ENCODE measurements at regions not wholly inside any gene's neighbourhood (a gene's known extent, or its start where the extent isn't known, plus 50 kb on each side); places are given as distances from the start of the nearest gene placed in this dataset.
A peak's percentile ranks its signal among the peaks of the same experiment; 100 is the strongest.

DNA sequence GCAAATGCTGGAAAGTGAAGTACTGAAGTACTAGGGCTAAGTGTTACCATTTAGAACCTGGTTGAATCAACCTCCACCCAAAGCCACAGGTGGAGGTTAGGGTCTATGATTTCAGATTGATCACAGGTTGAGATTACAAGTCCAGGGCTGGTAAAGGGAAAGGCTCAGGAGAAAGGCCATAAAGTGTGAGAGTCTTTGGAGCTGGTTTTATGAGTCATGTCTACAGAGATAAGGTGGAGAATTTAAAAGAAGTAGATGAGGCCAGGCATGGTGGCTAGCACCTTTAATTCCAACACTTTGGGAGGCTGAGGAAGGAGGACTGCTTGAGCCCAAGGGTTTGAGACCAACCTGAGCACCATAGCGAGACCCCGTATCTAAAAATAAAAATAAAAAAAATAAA, 221.7 kb upstream of the CDH11 start:
- Mint-ChIP-seq H3K4me3 (no peak overlapping the region), H3K27ac (no peak overlapping the region), H3K9me3 (peaks cover 6% of the 10 kb centered on the region), H3K27me3 (no peaks in the 10 kb centered on the region), H3K4me1 (no peaks in the 10 kb centered on the region), H3K36me3 (no peaks in the 10 kb centered on the region)
- CTCF ChIA-PET, result no interaction called here
- no peak for DNase-seq

DNA sequence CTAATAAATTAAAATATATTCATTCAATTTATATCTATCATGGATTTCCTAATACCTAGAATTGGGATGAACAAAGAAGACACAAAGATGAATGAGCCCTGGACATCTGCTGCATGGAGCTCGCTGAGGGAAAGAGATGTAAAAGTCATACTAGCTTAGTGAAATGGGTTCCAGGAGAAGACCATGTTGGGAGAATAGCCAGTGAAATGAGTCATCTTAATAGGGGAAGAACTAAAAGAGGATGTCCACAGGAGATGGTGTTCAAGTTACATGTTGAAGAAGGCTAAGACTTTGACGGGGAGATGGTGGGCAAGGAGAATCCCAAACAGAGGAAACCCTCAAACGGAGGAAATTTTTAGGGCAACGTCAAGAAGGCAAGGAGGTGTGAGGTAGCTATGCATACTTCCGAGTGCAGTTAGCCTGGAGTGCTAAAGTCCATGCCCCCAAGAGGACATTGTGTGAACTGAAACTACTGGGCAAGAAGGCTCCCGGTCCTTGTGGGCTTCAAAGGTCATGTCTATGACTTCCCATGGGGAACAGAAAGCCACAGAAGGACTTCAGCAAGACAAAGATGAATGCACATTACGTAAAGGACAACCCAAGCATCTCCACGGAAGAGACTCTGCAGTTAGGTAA, 220.5 kb upstream of the CDH11 start:
- H3K4me1 Mint-ChIP-seq, result no peaks in the 10 kb centered on the region
- DNase-seq, result no peak
- H3K36me3 Mint-ChIP-seq, result no peaks in the 10 kb centered on the region
- H3K27me3 Mint-ChIP-seq, result no peaks in the 10 kb centered on the region
- no peak overlapping the region for H3K27ac Mint-ChIP-seq
- H3K4me3 Mint-ChIP-seq, result no peak overlapping the region
- CTCF ChIA-PET, result no interaction called here
- H3K9me3 Mint-ChIP-seq, result peaks cover 5% of the 10 kb centered on the region

DNA sequence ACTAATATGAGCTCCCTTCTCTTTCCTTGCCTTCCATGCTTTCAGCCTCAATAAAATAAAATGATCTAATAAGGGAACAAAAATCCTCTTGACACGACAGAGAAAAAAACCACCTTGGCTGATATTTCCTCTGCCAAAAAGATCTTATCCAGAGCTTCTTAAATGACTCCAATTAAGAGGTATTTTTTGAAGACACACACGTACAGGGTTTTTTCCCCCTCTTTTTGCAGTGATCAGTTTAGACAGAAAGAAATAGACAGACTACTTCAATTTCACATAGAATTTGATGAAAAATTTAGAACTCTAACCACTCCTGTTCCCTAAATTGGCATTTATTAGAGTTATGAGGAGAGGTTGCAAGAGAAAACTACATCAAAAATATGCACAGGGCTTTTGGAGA, 217.2 kb upstream of the CDH11 start:
- no peaks in the 10 kb centered on the region for H3K4me1 Mint-ChIP-seq
- peaks cover 7% of the 10 kb centered on the region for H3K9me3 Mint-ChIP-seq
- H3K4me3 Mint-ChIP-seq, result no peak overlapping the region
- no peaks in the 10 kb centered on the region for H3K27me3 Mint-ChIP-seq
- H3K36me3 Mint-ChIP-seq, result no peaks in the 10 kb centered on the region
- CTCF ChIA-PET, result no interaction called here
- no peak overlapping the region for H3K27ac Mint-ChIP-seq
- no peak for DNase-seq

GRCh38 chr16:65336160-65336559, 214.3 kb upstream of the CDH11 start:
- H3K4me1 Mint-ChIP-seq, result no peaks in the 10 kb centered on the region
- no peaks in the 10 kb centered on the region for H3K27me3 Mint-ChIP-seq
- H3K9me3 Mint-ChIP-seq, result peaks cover 3% of the 10 kb centered on the region
- no peaks in the 10 kb centered on the region for H3K36me3 Mint-ChIP-seq
- CTCF ChIA-PET, result no interaction called here
- no peak for DNase-seq
- H3K4me3 Mint-ChIP-seq, result no peak overlapping the region
- H3K27ac Mint-ChIP-seq, result no peak overlapping the region

DNA sequence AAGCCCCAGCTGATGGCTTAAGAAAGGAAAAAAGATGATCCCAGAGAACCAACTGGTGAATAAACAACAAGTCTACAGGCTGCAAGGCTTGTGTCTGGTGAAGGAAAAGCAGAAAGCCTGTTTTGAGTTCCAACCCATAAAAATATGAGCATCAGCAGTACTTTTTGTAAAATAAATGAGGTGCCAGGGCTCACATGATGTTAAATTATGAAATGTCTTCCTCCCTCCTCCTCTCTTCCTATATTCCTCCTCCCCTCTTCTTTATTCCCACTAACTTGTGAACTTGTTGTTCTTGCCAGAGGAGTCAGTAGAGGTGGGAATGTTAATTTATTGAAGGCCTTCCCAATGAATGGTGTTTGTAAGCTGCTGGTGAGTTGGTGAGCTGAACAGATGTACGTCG, 212.2 kb upstream of the CDH11 start:
- H3K4me3 Mint-ChIP-seq, result no peak overlapping the region
- no peak for DNase-seq
- CTCF ChIA-PET, result no interaction called here
- no peaks in the 10 kb centered on the region for H3K36me3 Mint-ChIP-seq
- peaks cover 3% of the 10 kb centered on the region for H3K9me3 Mint-ChIP-seq
- H3K27ac Mint-ChIP-seq, result no peak overlapping the region
- H3K4me1 Mint-ChIP-seq, result no peaks in the 10 kb centered on the region
- H3K27me3 Mint-ChIP-seq, result no peaks in the 10 kb centered on the region

DNA sequence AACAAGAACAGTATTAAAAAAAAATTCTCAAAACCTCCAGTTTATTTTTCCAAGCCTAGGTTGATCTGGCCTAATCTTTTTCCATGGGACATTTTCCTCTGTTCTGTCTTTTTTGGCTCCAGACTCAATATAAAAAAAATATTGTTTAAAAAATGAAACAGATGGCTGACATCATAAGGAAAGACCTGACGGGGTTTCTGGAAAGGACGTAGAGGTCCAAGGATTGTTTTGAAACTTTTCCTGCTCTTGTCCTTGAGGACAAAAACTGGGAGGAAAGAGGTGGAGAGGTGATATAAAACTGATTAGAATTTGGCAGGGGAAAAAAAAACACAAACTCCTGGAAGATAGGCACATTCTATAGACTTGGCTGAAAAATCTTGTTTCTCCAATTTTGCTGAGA, 211.4 kb upstream of the CDH11 start:
- CTCF ChIA-PET, result no interaction called here

DNA sequence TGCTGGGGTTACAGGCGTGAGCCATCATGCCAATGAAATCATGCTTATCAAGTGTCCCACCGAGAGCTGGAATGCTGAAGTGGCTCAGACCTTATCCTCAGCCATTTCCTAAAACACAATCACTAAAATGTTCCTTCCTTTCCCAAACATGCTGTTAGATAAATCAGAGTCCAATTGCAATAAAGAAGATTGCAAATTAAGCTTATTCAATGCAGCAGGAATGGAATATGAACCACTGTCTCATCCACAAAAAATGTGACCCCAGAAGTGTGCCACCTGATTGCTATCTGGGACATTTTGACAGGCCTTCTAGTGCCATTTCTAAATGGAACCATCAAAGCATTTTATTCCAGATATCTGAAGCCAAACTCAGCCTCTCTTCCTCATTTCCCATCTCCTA, 205.5 kb upstream of the CDH11 start:
- Mint-ChIP-seq H3K4me3 (no peak overlapping the region), H3K36me3 (no peaks in the 10 kb centered on the region), H3K27me3 (no peaks in the 10 kb centered on the region), H3K27ac (no peak overlapping the region), H3K9me3 (peaks cover 2% of the 10 kb centered on the region), H3K4me1 (no peaks in the 10 kb centered on the region)
- CTCF ChIA-PET, result no interaction called here
- DNase-seq, result no peak

More for the DNA sequence above, 211.4 kb upstream of the CDH11 start:
- Mint-ChIP-seq H3K36me3 (no peaks in the 10 kb centered on the region), H3K27me3 (no peaks in the 10 kb centered on the region), H3K4me3 (no peak overlapping the region), H3K27ac (no peak overlapping the region), H3K9me3 (peaks cover 3% of the 10 kb centered on the region), H3K4me1 (no peaks in the 10 kb centered on the region)
- DNase-seq, result no peak

GRCh38 chr16:65323655-65324237, 201.9 kb upstream of the CDH11 start:
- Mint-ChIP-seq H3K27ac (no peak overlapping the region), H3K4me3 (no peak overlapping the region), H3K9me3 (no peaks in the 10 kb centered on the region), H3K36me3 (no peaks in the 10 kb centered on the region), H3K4me1 (no peaks in the 10 kb centered on the region), H3K27me3 (no peaks in the 10 kb centered on the region)
- CTCF ChIA-PET, result no interaction called here
- no peak for DNase-seq

- Mint-ChIP-seq H3K9me3 (peaks cover 5% of the 10 kb centered on the region), H3K27ac (no peak overlapping the region), H3K36me3 (no peaks in the 10 kb centered on the region), H3K4me3 (no peak overlapping the region), H3K27me3 (no peaks in the 10 kb centered on the region), H3K4me1 (no peaks in the 10 kb centered on the region)
- no peak for DNase-seq
- CTCF ChIA-PET, result no interaction called here
Observed at GRCh38 chr16:65319621-65320231, 197.9 kb upstream of the CDH11 start.

DNA sequence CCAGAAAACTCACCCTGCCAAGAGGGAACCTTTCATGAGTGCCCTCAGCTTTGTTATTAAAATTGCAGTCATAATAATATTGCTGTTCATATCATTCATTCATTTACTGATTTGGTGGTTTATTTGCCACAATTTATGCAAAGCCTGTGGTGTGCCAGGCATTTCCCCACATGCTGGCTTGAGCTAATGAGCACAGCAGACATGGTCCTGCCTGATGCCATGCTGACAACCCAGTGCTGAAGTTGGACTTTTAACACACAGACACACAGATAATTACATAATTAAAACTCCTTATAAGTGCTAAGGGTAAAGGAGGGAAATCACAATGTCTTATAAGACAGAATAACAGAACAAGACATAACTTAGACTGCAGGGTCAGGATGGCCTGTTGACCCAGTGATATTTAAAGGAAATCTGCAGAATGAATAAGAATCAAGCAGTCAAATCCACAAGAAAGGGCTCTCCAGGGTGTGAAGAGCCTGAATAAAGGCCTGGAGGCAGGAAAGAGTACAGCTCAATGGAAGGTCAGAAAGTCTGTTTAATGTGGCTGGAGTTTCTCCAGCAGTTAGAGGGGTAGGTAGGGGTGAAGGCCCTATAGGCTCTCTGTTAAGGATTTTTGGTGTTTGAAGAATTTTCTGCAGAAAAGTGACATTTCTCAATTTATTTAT, 196.9 kb upstream of the CDH11 start:
- no peaks in the 10 kb centered on the region for H3K27me3 Mint-ChIP-seq
- peaks cover 5% of the 10 kb centered on the region for H3K9me3 Mint-ChIP-seq
- CTCF ChIA-PET, result no interaction called here
- no peaks in the 10 kb centered on the region for H3K36me3 Mint-ChIP-seq
- H3K4me1 Mint-ChIP-seq, result no peaks in the 10 kb centered on the region
- no peak for DNase-seq
- H3K27ac Mint-ChIP-seq, result no peak overlapping the region
- no peak overlapping the region for H3K4me3 Mint-ChIP-seq

DNA sequence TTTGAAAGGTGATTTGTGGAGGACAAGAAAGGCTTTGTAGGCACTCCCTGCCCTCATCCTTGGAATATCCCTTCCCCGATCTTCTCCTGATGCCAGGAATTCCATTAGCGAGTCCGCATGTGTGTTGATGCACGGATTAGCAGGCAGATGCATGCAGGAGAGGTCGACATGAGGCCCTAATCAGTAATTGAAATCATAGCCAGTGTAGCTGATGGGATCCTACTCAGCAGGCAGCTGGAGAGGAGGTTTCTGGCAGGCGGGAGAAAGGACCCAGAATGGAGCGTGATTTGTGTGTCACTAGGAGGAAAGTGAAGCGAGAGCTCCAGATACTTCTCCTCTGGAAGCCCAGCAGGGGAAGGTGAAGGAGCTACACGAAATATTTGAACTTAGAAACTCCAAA, 196.3 kb upstream of the CDH11 start:
- Mint-ChIP-seq H3K27me3 (no peaks in the 10 kb centered on the region), H3K4me1 (no peaks in the 10 kb centered on the region), H3K36me3 (no peaks in the 10 kb centered on the region), H3K27ac (no peak overlapping the region), H3K4me3 (no peak overlapping the region), H3K9me3 (peaks cover 5% of the 10 kb centered on the region)
- no peak for DNase-seq
- CTCF ChIA-PET, result no interaction called here

DNA sequence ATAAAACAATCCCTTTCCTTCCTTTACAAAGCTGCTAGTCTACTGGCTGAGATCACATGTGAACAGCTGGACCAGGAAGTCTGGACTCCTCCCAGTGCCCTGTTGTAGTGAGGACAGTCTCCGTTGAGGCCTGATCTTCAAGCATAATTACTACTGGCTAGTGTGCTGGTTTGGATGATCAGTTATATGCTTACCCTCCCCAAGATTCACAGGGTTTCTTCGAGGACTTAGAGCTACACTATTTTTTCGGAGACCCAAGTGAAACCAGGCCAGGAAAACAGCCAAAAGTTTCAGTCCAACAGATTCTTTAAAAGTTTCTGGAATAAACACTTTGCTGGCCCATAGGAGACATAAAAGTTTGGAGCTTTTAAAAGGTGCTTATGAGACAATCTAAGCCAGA, 194.9 kb upstream of the CDH11 start:
- Mint-ChIP-seq H3K27ac (no peak overlapping the region), H3K27me3 (no peaks in the 10 kb centered on the region), H3K9me3 (peaks cover 5% of the 10 kb centered on the region), H3K36me3 (no peaks in the 10 kb centered on the region), H3K4me3 (no peak overlapping the region), H3K4me1 (no peaks in the 10 kb centered on the region)
- CTCF ChIA-PET, result no interaction called here
- no peak for DNase-seq

DNA sequence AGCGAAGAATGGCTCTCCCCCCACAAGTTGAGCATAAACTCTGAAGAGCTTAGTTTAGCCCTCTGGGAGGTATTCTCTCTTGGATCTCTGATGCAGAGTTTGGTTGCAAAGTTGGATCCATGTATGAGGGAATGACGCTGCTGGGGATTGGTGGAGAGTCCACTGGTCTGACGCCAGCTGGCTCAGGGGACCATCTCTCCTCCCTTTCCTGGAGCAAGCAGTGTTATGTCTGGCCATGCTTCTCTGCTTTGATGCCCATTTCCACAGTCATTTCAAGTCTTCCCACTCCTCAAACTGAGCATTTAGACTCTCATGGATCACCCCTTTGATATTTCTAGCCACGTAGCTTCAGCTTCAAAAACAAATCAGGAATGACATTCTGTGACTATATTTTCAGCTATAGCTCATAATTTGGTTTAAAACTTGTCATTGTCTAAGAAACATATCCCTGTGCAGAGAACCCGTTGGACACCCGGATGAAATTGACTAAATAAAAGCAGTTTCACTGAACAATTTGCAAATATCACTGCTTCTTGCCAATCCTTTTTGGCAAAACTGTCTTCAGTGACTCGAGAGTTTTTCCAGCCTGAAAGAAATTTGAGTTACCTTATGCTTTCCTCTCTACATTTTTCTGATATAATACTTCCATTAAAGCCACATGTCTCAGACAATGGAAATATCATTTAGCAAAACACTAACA, 193.4 kb upstream of the CDH11 start:
- CTCF ChIA-PET, result no interaction called here
- Mint-ChIP-seq H3K27me3 (no peaks in the 10 kb centered on the region), H3K36me3 (no peaks in the 10 kb centered on the region), H3K4me1 (no peaks in the 10 kb centered on the region), H3K27ac (peak overlapping the region; percentile 45), H3K9me3 (peaks cover 5% of the 10 kb centered on the region), H3K4me3 (no peak overlapping the region)
- no peak for DNase-seq

DNA sequence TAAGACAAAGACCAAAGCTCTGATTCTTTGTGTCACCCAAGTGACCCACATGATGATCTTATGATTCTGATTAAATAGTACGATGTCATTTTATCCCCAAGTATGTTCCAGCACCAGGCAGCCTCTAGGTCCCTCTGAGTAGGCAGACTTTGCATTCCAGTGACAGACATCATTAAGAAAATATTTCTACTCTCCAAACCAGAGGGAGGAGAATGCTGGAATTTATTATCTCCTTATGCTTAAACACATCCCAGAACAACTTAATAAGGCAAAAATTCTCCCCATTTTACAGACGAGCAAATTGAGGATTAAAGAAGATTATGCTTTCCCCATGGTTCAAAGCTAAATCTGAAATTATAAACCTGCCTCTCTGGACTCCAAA, 192.8 kb upstream of the CDH11 start:
- no peaks in the 10 kb centered on the region for H3K36me3 Mint-ChIP-seq

More for the DNA sequence above, 192.8 kb upstream of the CDH11 start:
- CTCF ChIA-PET, result no interaction called here
- Mint-ChIP-seq H3K4me3 (no peak overlapping the region), H3K27ac (peak overlapping the region; percentile 45), H3K27me3 (no peaks in the 10 kb centered on the region), H3K4me1 (no peaks in the 10 kb centered on the region), H3K9me3 (peaks cover 6% of the 10 kb centered on the region)
- DNase-seq, result no peak

Measured in activated naive CD4-positive, alpha-beta T cell treated with anti-CD3 and anti-CD28 coated beads, Interleukin-2, amount 10 ng/mL, durations not matched to agents 7 days and 5 days (primary cell).